MCF 10A (cell line): ENCODE measurements at regions not wholly inside any gene's neighbourhood (a gene's known extent, or its start where the extent isn't known, plus 50 kb on each side); places are given as distances from the start of the nearest gene placed in this dataset.

Experiments
- BruUV-seq: library from RNA; stranded (reverse); fragments of 400-500 nt; replicated peaks from 2 replicates; lab custom pipeline; 2021; lab: Mats Ljungman, UMichigan
- CTCF ChIA-PET: fragments of 300-600 bp; sonication (Branson Sonifier 250); formaldehyde crosslinking; extraction: SDS; loops from one replicate; lab custom pipeline; 2021; ENCODE audit warnings: antibody characterized with exemption, inconsistent platforms; lab: Yijun Ruan, JAX
- POLR2A ChIA-PET: fragments of 300-600, 350-650 bp; sonication (Branson Sonifier 250); formaldehyde crosslinking; extraction: SDS; loops from one replicate; lab custom pipeline; 2020; ENCODE audit warnings: antibody characterized with exemption, inconsistent platforms; lab: Yijun Ruan, JAX
- DNase-seq: peaks from one replicate; pipeline ENCODE4 v3.0.0-alpha.2; 2018; ENCODE audit not compliant: unreplicated experiment
- H3K27ac Mint-ChIP-seq: one replicate; pipeline ENCODE4 v1.8.0; 2022; ENCODE audit warnings: mild to moderate bottlenecking, low read depth, mixed read lengths; ENCODE audit not compliant: unreplicated experiment
- H3K27me3 Mint-ChIP-seq: one replicate; pipeline ENCODE4 v1.8.0; 2022; ENCODE audit warnings: mixed read lengths; ENCODE audit not compliant: insufficient read depth, unreplicated experiment
- H3K36me3 Mint-ChIP-seq: one replicate; pipeline ENCODE4 v1.8.0; 2022; ENCODE audit warnings: mild to moderate bottlenecking, moderate library complexity, mixed read lengths; ENCODE audit not compliant: insufficient read depth, unreplicated experiment
- H3K4me1 Mint-ChIP-seq: one replicate; pipeline ENCODE4 v1.8.0; 2022; ENCODE audit warnings: mixed read lengths; ENCODE audit not compliant: insufficient read depth, unreplicated experiment
- H3K4me3 Mint-ChIP-seq: one replicate; pipeline ENCODE4 v1.8.0; 2022; ENCODE audit warnings: mild to moderate bottlenecking, moderate library complexity, mixed read lengths; ENCODE audit not compliant: unreplicated experiment
- H3K9me3 Mint-ChIP-seq: one replicate; pipeline ENCODE4 v1.8.0; 2022; ENCODE audit warnings: mixed read lengths; ENCODE audit not compliant: unreplicated experiment
- intact Hi-C: fragments of 100-400 bp; cut with micrococcal nuclease; formaldehyde crosslinking; loops from 2 replicates; pipeline ENCODE4 v1.14.1; 2022
- TF ChIP-seq, protein P1 (sequence below): fragments of 200-600 bp; IDR thresholded peaks from one replicate; pipeline ENCODE4 v1.8.0; 2022; ENCODE audit warnings: antibody characterized with exemption, mild to moderate bottlenecking; ENCODE audit not compliant: unreplicated experiment

DNA sequence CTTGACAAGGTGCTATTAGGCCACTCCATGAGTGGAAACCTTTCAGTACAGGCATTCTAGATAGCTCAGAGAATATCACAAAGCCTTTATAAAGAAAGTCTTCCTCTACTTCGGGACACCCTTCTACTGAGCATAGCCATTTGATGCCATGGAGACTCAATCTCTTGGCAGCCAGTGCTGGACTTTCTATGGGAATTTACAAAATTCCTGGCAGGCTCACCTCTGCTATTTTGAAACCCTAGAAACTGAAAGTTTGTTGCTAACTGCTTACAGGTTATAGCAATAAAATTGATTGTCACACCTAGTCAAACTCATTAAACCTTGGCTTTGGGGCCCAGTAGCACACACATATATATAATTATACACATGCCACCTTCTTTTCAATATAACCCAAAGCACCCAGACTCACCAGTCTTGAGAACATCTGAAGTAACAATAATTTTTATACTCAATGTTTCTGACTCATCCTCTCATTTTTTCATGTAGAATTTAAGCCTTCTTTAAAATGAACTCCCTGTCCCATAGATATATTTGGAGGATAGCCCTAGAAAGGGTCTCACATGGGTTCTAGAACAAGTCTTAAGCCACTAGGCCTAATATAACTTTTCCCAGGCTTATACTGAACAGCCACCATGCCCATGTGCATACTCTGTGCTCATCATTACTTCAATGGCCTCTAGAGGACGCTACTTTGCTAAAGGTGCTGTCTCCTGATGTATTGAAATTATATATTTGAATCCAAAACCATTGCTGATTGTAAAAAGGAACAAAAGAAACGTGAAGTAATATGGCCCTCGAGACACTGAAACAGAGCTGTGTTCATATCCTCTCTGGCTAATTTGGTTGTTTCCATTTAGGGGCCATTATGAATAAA, 368.1 kb upstream of the MARCKS start:
- CTCF ChIA-PET: interaction anchor here (0.6 to 1.9 kb wide), 10 partner anchors 8 to 710 kb away, joined by 3 to 7 read pairs (median 4); no protein-coding TSS in a partner anchor
- POLR2A ChIA-PET: interaction anchor here (0.6 to 1.4 kb wide), 6 partner anchors 39 to 1283 kb away, joined by 3 to 5 read pairs (median 3); no protein-coding TSS in a partner anchor
- intact Hi-C loops: loop anchor here (2.0 kb wide), 2 partner anchors 182 to 708 kb away; no protein-coding TSS in a partner anchor
- Mint-ChIP-seq H3K4me3 (no peak overlapping the region), H3K36me3 (no peaks in the 10 kb centered on the region), H3K27ac (no peak overlapping the region), H3K4me1 (no peaks in the 10 kb centered on the region), H3K27me3 (no peaks in the 10 kb centered on the region), H3K9me3 (no peaks in the 10 kb centered on the region)
- TF ChIP-seq, protein P1, sequence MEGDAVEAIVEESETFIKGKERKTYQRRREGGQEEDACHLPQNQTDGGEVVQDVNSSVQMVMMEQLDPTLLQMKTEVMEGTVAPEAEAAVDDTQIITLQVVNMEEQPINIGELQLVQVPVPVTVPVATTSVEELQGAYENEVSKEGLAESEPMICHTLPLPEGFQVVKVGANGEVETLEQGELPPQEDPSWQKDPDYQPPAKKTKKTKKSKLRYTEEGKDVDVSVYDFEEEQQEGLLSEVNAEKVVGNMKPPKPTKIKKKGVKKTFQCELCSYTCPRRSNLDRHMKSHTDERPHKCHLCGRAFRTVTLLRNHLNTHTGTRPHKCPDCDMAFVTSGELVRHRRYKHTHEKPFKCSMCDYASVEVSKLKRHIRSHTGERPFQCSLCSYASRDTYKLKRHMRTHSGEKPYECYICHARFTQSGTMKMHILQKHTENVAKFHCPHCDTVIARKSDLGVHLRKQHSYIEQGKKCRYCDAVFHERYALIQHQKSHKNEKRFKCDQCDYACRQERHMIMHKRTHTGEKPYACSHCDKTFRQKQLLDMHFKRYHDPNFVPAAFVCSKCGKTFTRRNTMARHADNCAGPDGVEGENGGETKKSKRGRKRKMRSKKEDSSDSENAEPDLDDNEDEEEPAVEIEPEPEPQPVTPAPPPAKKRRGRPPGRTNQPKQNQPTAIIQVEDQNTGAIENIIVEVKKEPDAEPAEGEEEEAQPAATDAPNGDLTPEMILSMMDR: no peak
- DNase-seq: no peak
- BruUV-seq: no TSS peak

DNA sequence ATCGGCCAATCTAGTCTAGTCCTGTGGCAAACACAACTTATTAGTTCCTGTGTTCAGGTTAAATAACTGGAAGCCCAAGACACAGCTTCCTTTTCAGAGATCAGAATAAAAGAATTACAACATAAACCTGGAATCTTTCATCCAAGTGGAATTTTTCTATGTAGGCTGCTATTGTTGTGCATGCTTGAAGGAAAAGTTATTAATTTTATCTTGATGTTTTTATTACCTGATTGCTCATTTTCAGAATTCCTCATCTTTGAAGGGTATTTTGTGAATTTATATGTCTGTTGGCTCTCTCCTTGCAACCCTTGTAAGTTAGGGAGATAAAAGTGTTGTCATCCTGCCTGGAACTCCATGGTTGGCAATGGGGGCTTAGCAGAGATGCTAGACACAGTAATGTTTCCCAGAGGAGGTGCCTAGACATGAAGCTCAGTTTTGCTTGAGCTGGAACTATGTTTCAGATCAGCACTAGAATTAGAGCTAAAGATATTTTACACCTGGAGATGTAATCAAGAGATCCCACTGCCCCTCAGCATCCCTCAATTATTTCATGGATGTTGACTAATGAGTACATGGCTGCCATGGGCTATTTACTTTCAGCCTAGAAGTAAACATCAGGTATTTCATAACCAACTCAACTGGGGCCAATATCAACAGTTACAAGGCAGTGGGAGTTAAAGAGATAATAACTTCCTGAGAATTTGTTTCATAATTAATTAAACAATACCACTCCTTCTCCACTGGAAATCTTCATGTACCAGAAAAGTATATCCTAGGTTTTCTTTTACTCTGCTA, 367.0 kb upstream of the MARCKS start:
- DNase-seq: peak; percentile 30
- intact Hi-C loops: loop anchor here (2.0 kb wide), 2 partner anchors 183 to 709 kb away; no protein-coding TSS in a partner anchor
- Mint-ChIP-seq H3K36me3 (no peaks in the 10 kb centered on the region), H3K4me1 (no peaks in the 10 kb centered on the region), H3K27me3 (no peaks in the 10 kb centered on the region), H3K27ac (no peak overlapping the region), H3K9me3 (no peaks in the 10 kb centered on the region), H3K4me3 (no peak overlapping the region)
- ChIA-PET CTCF (interaction anchor here (0.6 to 1.9 kb wide), 8 partner anchors 8 to 1268 kb away, joined by 3 to 7 read pairs (median 4); no protein-coding TSS in a partner anchor), POLR2A (no interaction called here)
- TF ChIP-seq, protein P1: no peak
- BruUV-seq: no TSS peak

DNA sequence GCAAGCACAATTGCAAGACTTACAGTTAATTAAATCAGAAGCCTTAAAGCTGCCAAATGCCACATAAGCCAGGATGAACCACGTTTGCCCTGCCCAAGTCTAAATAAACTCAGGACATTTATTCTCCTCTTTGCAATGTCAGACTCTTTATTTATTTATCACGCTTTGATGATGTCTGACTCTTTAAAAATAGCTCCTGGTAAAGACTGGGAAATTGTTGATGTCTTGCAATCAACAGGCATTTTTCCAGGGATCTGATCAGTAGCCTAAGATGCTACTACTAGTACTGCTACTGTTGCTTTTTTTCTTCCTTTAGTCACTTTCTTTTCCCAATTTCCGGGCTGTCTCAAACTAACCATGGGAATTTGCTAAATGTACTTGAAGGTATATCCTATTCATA, 365.8 kb upstream of the MARCKS start:
- CTCF ChIA-PET: interaction anchor here (0.6 kb wide), 1 partner anchor 27 kb away, joined by 6 read pairs; no protein-coding TSS in a partner anchor
- BruUV-seq: no TSS peak
- no peak for DNase-seq
- H3K4me1 Mint-ChIP-seq: no peaks in the 10 kb centered on the region
- no peaks in the 10 kb centered on the region for H3K27me3 Mint-ChIP-seq
- TF ChIP-seq, protein P1: no peak
- no peak overlapping the region for H3K27ac Mint-ChIP-seq
- POLR2A ChIA-PET: no interaction called here
- no peaks in the 10 kb centered on the region for H3K9me3 Mint-ChIP-seq
- no peak overlapping the region for H3K4me3 Mint-ChIP-seq
- H3K36me3 Mint-ChIP-seq: no peaks in the 10 kb centered on the region
- intact Hi-C loops: no loop called here
